ENCODE measurements at regions not wholly inside any gene's neighbourhood (a gene's known extent, or its start where the extent isn't known, plus 50 kb on each side); places are given as distances from the start of the nearest gene placed in this dataset.

DNA sequence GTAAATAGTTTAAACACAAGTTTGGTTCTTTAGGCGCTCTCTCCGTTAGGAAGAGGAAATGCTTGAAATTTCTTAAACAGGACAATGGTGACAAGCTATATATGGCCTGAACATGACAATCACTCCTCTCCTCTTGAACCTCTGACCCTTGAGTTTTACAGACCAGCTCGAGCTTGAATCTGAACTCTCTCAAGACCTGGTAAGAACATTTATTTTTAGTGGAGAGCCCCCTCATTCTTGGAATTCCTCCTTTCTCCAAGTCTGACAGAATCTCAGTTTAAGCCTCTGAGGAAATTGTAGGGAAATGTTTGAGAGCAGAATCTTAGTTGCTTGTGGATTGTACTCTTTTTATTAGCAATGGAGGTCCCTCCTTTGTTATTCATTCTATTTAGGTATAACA, 1293.6 kb upstream of the ZEB2 start:
- Mint-ChIP-seq H3K9me3 (no peaks in the 10 kb centered on the region), H3K4me3 (no peak overlapping the region), H3K4me1 (ENCODE audit: low read depth) (no peaks in the 10 kb centered on the region), H3K27me3 (ENCODE audit: low read depth) (no peaks in the 10 kb centered on the region), H3K36me3 (ENCODE audit: insufficient read depth) (no peaks in the 10 kb centered on the region)
- DNase-seq (no peak), ATAC-seq (no peak)

DNA sequence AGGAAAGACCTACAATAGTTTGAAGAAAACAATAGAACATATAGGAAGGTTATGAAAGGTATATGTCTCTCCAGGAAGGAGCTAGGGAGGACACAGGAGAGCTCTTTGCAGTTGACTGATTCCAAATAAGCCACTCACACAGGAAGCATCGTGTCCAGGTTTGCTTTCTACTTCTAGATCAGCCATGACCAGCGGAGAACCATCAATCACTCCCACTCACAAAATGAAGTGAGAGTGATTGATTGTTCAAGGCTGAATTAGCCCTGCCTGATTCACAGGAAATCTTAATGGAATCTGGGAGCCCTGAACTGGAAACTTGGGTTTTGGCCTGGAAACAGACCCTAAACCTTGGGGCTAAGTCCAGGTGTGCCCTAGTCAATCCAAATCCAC, 1292.2 kb upstream of the ZEB2 start:
- H3K9me3 Mint-ChIP-seq: no peaks in the 10 kb centered on the region
- no peaks in the 10 kb centered on the region for H3K36me3 Mint-ChIP-seq (ENCODE audit: insufficient read depth)
- no peaks in the 10 kb centered on the region for H3K27me3 Mint-ChIP-seq (ENCODE audit: low read depth)
- no peaks in the 10 kb centered on the region for H3K4me1 Mint-ChIP-seq (ENCODE audit: low read depth)
- ATAC-seq (no peak), DNase-seq (no peak)
- H3K4me3 Mint-ChIP-seq: no peak overlapping the region

DNA sequence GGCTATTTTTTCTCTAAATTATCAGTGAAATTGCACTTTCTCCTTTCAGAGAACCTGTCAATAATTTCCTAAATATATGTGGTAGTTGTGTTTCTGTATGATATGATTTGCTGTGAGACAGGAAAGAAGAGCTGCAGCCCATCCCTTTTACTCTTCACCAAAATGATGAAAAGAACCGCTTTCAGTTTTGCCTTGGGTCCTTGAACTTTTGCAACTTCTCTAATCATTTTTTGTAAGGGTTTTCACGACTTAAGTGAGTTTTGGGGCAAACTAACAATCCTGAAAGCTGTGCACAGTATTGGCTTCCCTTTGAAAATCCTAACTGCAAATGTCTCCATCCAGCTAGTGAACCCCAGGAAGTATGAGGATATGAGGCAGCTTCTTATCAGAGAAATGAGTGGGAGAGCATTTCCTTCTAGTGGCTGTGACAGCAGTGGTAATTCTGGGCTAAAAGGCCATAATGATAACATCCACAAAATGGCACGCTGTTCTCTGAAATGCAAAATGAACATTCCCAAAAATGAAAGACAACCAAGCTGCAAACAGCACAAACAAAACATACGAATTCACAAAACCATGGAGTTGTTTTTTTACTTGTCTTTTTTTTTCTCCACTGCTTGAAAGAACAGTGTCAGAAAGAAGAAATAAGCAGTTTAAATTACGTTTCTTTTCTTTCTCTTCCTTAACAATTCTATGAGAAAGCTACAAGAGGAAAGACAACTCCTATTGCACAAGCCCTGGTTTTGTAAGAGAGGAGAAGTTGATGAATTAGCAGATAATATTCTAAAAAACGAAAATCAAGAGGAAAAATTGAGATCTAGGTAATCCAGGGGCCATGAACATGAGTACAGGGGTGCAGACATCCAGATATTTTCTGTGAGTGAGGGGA, 1291.6 kb upstream of the ZEB2 start:
- Mint-ChIP-seq H3K27me3 (ENCODE audit: low read depth) (no peaks in the 10 kb centered on the region), H3K9me3 (no peaks in the 10 kb centered on the region), H3K36me3 (ENCODE audit: insufficient read depth) (no peaks in the 10 kb centered on the region), H3K4me1 (ENCODE audit: low read depth) (no peaks in the 10 kb centered on the region), H3K4me3 (no peak overlapping the region)
- ATAC-seq (no peak), DNase-seq (no peak)

DNA sequence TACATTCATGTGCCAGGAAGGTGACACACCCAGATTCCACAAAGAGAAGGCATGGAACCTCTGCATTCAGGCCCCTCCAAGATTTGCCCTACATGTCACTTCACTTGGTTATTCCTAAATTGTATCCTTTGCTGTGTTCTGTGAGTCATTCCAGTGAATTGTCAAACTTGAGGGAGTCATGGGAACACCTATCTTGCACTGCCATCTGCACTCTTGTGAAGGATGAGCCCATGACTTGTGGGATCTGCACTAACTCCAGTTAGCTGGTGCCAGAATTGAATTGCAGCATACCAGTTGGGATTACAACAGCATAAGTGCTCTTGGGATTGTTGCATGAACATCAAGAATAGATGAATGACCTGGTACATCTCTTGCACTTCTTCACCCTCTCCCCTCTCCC, 1288.0 kb upstream of the ZEB2 start:
- H3K27me3 Mint-ChIP-seq (ENCODE audit: low read depth): no peaks in the 10 kb centered on the region
- peaks cover 4% of the 10 kb centered on the region for H3K9me3 Mint-ChIP-seq
- no peak overlapping the region for H3K4me3 Mint-ChIP-seq
- ATAC-seq (no peak), DNase-seq (no peak)
- H3K4me1 Mint-ChIP-seq (ENCODE audit: low read depth): no peaks in the 10 kb centered on the region
- no peaks in the 10 kb centered on the region for H3K36me3 Mint-ChIP-seq (ENCODE audit: insufficient read depth)

DNA sequence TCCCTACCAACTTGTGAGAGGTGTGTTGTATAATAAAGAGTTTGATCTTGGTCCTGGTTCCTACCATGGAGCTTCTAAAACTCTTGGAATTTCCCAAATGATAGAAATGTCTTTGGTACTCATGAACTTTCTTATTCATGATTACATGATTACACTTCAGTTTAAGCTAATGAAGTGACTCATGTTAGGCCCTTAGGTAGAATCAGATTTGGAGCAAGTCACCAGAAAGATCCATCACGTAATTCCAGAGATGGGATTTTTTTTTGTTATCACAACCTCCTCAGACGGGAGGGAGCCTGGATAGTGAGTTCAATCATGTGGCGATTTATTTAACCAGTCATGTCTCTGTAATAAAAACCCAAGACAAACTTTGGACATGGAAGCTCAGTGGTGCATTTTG, 1287.6 kb upstream of the ZEB2 start:
- Mint-ChIP-seq H3K9me3 (peaks cover 4% of the 10 kb centered on the region), H3K4me3 (no peak overlapping the region), H3K4me1 (ENCODE audit: low read depth) (no peaks in the 10 kb centered on the region), H3K27me3 (ENCODE audit: low read depth) (no peaks in the 10 kb centered on the region), H3K36me3 (ENCODE audit: insufficient read depth) (no peaks in the 10 kb centered on the region)
- no peak for ATAC-seq
- no peak for DNase-seq

DNA sequence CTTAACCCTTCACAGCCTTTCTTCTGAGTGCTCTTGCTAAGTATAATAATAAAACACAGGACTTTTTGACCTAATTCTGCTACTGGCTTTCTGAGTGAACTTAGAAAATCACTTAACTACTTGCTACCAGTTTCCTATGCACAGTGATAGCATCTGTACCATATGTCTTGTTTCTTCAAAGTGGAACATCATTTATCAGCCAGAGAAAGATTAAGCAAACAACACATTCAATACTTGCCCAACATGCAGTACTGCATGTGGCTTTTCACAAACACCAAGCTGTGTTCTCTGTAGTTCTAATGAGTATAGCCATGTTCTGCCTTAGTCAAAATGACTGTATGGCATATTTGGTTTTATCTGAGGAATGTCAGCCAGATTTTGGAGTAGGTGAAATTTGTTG, 1286.6 kb upstream of the ZEB2 start:
- peaks cover 4% of the 10 kb centered on the region for H3K9me3 Mint-ChIP-seq
- H3K36me3 Mint-ChIP-seq (ENCODE audit: insufficient read depth): no peaks in the 10 kb centered on the region
- no peak overlapping the region for H3K4me3 Mint-ChIP-seq
- H3K4me1 Mint-ChIP-seq (ENCODE audit: low read depth): no peaks in the 10 kb centered on the region
- ATAC-seq: no peak
- no peaks in the 10 kb centered on the region for H3K27me3 Mint-ChIP-seq (ENCODE audit: low read depth)
- no peak for DNase-seq

DNA sequence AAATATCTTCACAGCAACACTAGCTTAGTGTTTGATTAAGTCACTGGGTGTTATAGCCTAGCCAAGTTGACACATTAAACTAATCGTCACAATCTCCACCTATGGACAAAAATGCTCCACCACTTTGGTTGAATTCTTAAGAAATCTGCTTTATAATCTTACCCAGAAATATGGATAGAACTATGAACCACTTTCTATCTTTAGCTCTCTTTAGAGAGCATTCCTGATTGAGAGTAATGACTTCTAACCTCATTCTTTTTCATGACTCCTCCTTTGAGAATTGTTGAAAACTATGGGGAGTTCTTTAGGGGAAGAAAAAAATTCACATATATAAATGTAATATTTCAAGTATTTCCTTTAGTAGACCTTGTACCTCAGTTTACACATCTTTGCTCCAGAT, 1282.2 kb upstream of the ZEB2 start:
- no peaks in the 10 kb centered on the region for H3K27me3 Mint-ChIP-seq (ENCODE audit: low read depth)
- DNase-seq (no peak), ATAC-seq (no peak)
- no peak overlapping the region for H3K4me3 Mint-ChIP-seq
- H3K9me3 Mint-ChIP-seq: peaks cover 4% of the 10 kb centered on the region
- H3K4me1 Mint-ChIP-seq (ENCODE audit: low read depth): no peaks in the 10 kb centered on the region
- H3K36me3 Mint-ChIP-seq (ENCODE audit: insufficient read depth): no peaks in the 10 kb centered on the region

DNA sequence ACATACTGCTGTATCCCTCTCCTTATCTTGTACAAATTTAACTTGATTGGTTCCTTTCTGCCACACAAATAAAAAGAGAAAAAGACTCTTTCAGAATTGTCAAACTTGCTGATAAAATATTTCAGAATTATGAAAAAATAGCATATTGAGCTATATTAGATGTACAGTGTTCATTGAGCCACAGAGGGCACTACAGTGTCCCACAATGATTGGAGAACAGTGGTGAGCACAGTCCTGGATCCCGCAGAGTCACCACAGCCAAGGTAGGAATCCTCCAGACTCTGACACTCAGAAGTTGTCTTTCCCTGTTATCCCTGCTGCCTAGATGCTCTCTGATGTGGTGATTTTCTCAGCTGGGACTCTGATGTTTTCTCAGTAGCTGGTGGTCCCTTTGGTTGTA, 1281.3 kb upstream of the ZEB2 start:
- no peak overlapping the region for H3K4me3 Mint-ChIP-seq
- peaks cover 4% of the 10 kb centered on the region for H3K9me3 Mint-ChIP-seq
- no peak for DNase-seq
- ATAC-seq: no peak
- no peaks in the 10 kb centered on the region for H3K4me1 Mint-ChIP-seq (ENCODE audit: low read depth)
- no peaks in the 10 kb centered on the region for H3K27me3 Mint-ChIP-seq (ENCODE audit: low read depth)
- H3K36me3 Mint-ChIP-seq (ENCODE audit: insufficient read depth): no peaks in the 10 kb centered on the region

DNA sequence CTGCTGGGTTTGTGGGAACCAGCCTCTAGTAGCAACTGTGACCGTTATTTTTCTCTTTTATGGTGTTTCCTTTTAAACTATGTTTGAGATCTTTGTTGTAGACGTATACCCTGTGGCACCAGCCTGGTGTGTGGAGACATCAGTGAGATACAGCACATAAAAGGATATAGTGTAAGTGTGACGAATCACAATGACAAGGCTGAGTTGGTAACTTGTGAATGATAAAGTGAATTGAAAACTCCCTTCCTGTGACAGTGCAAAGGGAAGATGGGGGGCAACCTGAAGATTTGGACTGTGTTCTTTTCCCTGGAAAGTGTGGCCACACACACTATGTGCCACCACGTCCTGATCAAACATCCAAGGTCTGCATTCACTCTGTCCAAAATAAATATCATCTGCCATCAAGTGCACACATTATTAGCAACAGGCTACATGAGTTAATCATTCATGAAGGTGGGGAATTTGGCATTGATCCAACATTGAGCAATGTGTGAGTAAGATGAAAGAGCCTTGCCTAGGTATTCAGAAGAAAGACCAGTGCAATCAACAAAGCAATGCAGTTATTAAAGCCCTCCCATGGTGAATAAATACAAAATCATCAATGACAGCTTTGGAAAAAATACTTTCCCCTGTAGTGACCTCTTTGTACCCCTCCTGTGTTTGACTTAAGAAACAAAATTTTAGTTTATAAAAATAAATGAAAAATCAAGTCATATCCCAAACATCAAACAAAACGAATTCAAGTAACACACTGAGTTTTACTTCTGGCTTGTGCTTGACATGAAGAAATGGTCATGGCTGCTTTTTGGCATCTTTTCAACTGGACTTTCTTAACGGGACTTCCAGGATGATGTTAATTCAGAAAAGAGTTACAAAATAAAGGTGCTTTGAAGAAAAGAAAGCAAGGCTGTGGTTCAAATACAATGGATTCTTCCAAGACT, 1280.5 kb upstream of the ZEB2 start:
- H3K27me3 Mint-ChIP-seq (ENCODE audit: low read depth): no peaks in the 10 kb centered on the region
- H3K4me1 Mint-ChIP-seq (ENCODE audit: low read depth): no peaks in the 10 kb centered on the region
- ATAC-seq (no peak), DNase-seq (no peak)
- H3K4me3 Mint-ChIP-seq: no peak overlapping the region
- no peaks in the 10 kb centered on the region for H3K9me3 Mint-ChIP-seq
- H3K36me3 Mint-ChIP-seq (ENCODE audit: insufficient read depth): no peaks in the 10 kb centered on the region

DNA sequence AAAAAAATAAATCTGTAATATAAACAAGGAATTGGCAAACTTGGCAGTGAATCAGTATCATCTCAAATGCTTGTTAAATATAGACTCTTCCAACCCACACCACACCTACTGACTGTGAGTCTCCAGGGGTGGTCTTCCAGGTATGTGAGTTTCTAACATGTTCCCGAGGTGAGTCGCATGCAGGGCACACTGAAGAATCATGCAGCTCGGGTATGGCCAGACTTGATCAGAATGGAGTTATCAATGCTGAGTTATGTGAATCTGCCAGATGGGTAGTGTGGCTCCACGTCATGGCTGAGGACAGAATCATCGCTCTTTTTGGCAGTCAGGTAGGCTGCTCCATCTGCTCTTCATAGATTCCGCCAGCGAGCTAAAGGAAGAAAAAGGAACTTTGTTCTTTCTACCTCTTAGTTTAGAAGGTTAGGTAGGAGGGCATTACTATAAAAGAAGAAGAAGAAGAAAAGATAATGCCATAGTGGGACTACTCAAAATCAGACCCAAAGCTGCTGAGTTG, 1279.7 kb upstream of the ZEB2 start:
- Mint-ChIP-seq H3K9me3 (no peaks in the 10 kb centered on the region), H3K4me1 (ENCODE audit: low read depth) (no peaks in the 10 kb centered on the region), H3K4me3 (no peak overlapping the region), H3K27me3 (ENCODE audit: low read depth) (no peaks in the 10 kb centered on the region), H3K36me3 (ENCODE audit: insufficient read depth) (no peaks in the 10 kb centered on the region)
- no peak for ATAC-seq
- DNase-seq: no peak

DNA sequence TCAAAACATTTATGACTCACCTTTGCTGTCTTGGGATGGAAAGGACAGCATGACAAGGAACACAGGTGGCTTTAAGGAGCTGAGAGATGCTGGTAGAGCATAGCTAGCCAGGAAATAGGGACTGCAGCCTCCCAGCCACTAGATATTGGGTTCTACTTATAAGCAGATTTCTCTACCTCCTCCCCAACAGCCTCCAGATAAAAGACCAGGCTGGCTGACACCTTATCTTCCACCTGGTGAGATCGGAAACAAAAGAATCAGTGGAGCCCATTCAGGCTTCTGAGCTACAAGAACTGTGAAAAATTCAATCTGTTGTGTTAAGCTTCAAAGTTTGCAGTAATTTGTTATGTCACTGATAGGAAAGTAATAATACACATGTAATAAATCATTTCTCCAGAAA, 1278.5 kb upstream of the ZEB2 start:
- ATAC-seq (no peak), DNase-seq (no peak)
- no peaks in the 10 kb centered on the region for H3K4me1 Mint-ChIP-seq (ENCODE audit: low read depth)
- H3K36me3 Mint-ChIP-seq (ENCODE audit: insufficient read depth): no peaks in the 10 kb centered on the region
- no peak overlapping the region for H3K4me3 Mint-ChIP-seq
- H3K27me3 Mint-ChIP-seq (ENCODE audit: low read depth): no peaks in the 10 kb centered on the region
- no peaks in the 10 kb centered on the region for H3K9me3 Mint-ChIP-seq

DNA sequence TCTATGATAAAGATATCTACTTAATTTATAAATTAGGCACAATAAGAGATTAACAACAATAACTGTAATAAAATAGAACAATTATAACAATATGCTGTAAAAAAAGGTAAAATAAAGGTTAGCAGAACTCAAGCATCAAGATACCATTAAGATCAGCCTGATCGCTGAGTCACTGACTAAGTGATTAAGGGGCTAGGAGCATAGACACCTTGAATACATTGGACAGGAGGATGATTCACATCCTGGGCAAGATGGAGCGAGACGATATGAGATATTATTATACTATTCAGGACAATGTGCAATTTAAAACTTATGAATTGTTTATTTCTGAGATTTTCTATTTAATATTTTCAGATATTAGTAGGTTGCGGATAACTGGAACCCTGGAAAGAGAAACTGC, 1277.8 kb upstream of the ZEB2 start:
- no peak for ATAC-seq
- Mint-ChIP-seq H3K36me3 (ENCODE audit: insufficient read depth) (no peaks in the 10 kb centered on the region), H3K27me3 (ENCODE audit: low read depth) (no peaks in the 10 kb centered on the region), H3K4me3 (no peak overlapping the region), H3K9me3 (no peaks in the 10 kb centered on the region), H3K4me1 (ENCODE audit: low read depth) (no peaks in the 10 kb centered on the region)
- no peak for DNase-seq

DNA sequence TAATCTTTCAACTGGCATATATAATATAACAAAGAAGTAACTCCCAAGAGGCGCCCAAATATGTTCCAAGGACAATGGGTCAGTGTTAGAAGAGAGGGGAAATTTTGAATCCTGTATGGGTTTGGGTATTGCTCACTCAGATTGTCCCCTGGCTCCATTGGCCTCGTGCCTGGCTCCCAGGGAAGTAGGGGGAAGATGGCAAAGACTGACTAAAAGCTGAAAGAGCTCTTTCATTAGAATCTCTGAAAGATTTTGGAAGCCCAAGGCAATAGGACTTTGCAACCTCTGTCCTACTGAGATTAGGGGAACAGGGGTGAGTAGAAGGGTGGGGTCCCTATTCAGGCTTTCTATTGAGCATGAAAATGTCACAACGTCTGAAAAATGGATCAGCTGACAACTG, 1272.8 kb upstream of the ZEB2 start:
- ATAC-seq (no peak), DNase-seq (no peak)
- H3K9me3 Mint-ChIP-seq: no peaks in the 10 kb centered on the region
- no peak overlapping the region for H3K4me3 Mint-ChIP-seq
- H3K4me1 Mint-ChIP-seq (ENCODE audit: low read depth): no peaks in the 10 kb centered on the region
- H3K36me3 Mint-ChIP-seq (ENCODE audit: insufficient read depth): no peaks in the 10 kb centered on the region
- no peaks in the 10 kb centered on the region for H3K27me3 Mint-ChIP-seq (ENCODE audit: low read depth)

DNA sequence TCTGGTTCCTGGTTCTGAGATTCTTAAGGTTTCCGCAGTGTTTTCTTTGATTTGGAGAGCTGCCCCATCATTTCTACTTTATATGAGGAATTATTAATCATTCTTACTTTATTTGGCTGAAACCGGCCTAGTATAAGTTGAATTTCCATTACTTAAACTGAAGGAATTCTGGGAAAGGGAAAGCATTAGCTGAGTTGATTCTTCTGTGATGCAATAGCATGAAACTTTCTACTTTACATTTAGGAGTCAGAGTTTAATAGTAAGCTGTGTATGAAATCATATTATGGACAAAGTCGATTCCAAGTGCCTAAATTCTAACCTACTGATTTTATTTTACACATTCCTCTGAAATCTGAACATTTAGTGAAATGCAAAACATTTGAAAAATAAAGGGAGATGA, 1269.7 kb upstream of the ZEB2 start:
- H3K4me3 Mint-ChIP-seq: no peak overlapping the region
- H3K27me3 Mint-ChIP-seq (ENCODE audit: low read depth): no peaks in the 10 kb centered on the region
- ATAC-seq (no peak), DNase-seq (no peak)
- H3K9me3 Mint-ChIP-seq: peaks cover 2% of the 10 kb centered on the region
- no peaks in the 10 kb centered on the region for H3K36me3 Mint-ChIP-seq (ENCODE audit: insufficient read depth)
- no peaks in the 10 kb centered on the region for H3K4me1 Mint-ChIP-seq (ENCODE audit: low read depth)
